HUES64 (cell line): ENCODE measurements at regions not wholly inside any gene's neighbourhood (a gene's known extent, or its start where the extent isn't known, plus 50 kb on each side); places are given as distances from the start of the nearest gene placed in this dataset.
"Not testable (repeated sequence)": the region's sequence is repeated elsewhere in the genome, so short reads cannot be mapped to it uniquely, and the experiment has no call there.

Source experiments
- H3K27ac ChIP-seq: 2 replicates; pipeline ENCODE4 v1.7.0; 2013; ENCODE audit warnings: low read depth, low read length, inconsistent platforms
- H3K27me3 ChIP-seq: 2 replicates; pipeline ENCODE4 v1.6.1; 2013; ENCODE audit warnings: mild to moderate bottlenecking, low read length; ENCODE audit not compliant: insufficient read depth
- H3K36me3 ChIP-seq: 2 replicates; pipeline ENCODE4 v1.6.1; 2013; ENCODE audit warnings: mild to moderate bottlenecking, low read length; ENCODE audit not compliant: insufficient read depth
- H3K4me1 ChIP-seq: 2 replicates; pipeline ENCODE4 v1.6.1; 2013; ENCODE audit warnings: mild to moderate bottlenecking, low read length, moderate library complexity; ENCODE audit not compliant: insufficient read depth
- H3K4me3 ChIP-seq: 2 replicates; pipeline ENCODE4 v1.5.1; 2013; ENCODE audit warnings: mild to moderate bottlenecking, low read length, moderate library complexity
- H3K9ac ChIP-seq: 2 replicates; pipeline ENCODE4 v1.6.1; 2013; ENCODE audit warnings: mild to moderate bottlenecking, low read depth, low read length
- H3K9me3 ChIP-seq: 2 replicates; pipeline ENCODE4 v1.6.1; 2013; ENCODE audit warnings: low read depth, low read length; ENCODE audit not compliant: insufficient read depth
- whole genome bisulfite sequencing: fragments of 150-250, 120-280 bp; methylation state at CpG from one replicate; pipeline ENCODE4 v1.1.7; 2013; ENCODE audit warnings: missing lambda C conversion rate; 5-methylcytosine and 5-hydroxymethylcytosine counted together

- H3K4me3 ChIP-seq: no peak overlapping the region
- no peaks in the 10 kb centered on the region for H3K27me3 ChIP-seq
- H3K9me3 ChIP-seq: no peaks in the 10 kb centered on the region
- H3K4me1 ChIP-seq: peaks cover 7% of the 10 kb centered on the region; the same call in 1 of the 2 replicates
- H3K27ac ChIP-seq: no peak overlapping the region
- WGBS: 93% methylated on average over 1 of the region's 2 CpGs
- no peaks in the 10 kb centered on the region for H3K36me3 ChIP-seq
- H3K9ac ChIP-seq: no peak overlapping the region
These were observed 93.2 kb downstream of the CDO1 start for GRCh38 chr5:115723220-115723619.

DNA sequence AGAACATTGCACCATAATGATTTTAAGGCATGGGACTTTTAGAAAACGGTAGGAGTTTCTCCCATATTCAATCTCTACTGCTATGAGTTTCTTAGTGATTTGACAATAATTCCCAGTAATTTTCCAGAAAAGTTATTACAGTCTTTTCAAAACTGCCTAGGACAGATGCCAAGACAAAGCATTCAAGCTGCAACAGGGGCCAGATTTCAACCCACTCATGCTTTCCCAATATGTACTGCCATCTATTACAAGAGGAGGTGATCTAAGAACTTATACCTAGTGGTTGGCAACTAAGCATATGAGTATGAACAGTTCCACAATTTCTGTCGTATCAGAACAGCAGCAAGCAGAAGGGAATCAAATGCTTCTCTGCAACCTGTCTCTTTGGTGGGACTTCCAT, 95.1 kb upstream of the TMED7 start:
- Histone ChIP-seq H3K4me3 (no peak overlapping the region), H3K4me1 (peaks cover 7% of the 10 kb centered on the region; the same call in 1 of the 2 replicates), H3K27me3 (no peaks in the 10 kb centered on the region), H3K36me3 (no peaks in the 10 kb centered on the region), H3K9me3 (no peaks in the 10 kb centered on the region), H3K9ac (no peak overlapping the region), H3K27ac (no peak overlapping the region)
- 87% methylated on average over 2 of the region's 2 CpGs for WGBS

DNA sequence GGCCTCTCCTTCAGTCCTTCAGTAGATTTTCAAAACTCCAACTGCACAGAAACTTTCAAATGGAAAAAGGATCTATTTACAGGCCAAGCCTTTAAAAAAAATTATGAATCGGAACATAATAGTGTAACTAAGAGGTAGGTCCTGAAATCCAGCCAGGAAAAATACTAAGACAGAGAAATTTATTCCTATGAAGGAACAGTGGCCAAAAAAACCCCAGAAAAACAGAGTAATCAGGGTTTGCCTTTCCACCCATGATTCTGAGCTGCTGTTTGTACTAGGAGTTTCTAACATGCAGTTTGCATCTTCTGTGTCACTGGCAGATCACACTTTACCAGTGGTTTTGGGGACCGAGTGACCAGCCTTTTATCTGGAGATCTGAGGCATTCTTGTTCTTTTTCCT, 93.1 kb upstream of the TMED7 start:
- no peaks in the 10 kb centered on the region for H3K36me3 ChIP-seq
- H3K4me1 ChIP-seq: peaks cover 7% of the 10 kb centered on the region; the same call in 1 of the 2 replicates
- no peaks in the 10 kb centered on the region for H3K9me3 ChIP-seq
- WGBS: 93% methylated on average over 2 of the region's 2 CpGs
- H3K9ac ChIP-seq: no peak overlapping the region
- H3K27ac ChIP-seq: no peak overlapping the region
- H3K27me3 ChIP-seq: no peaks in the 10 kb centered on the region
- H3K4me3 ChIP-seq: no peak overlapping the region

GRCh38 chr5:115713408-115713807, 87.6 kb upstream of the TMED7 start:
- Histone ChIP-seq H3K27ac (no peak overlapping the region), H3K27me3 (no peaks in the 10 kb centered on the region), H3K4me3 (no peak overlapping the region), H3K9me3 (no peaks in the 10 kb centered on the region), H3K36me3 (no peaks in the 10 kb centered on the region), H3K9ac (no peak overlapping the region), H3K4me1 (no peaks in the 10 kb centered on the region)

- 94% methylated on average over 2 of the region's 3 CpGs for WGBS
- H3K27ac ChIP-seq: no peak overlapping the region
- H3K4me1 ChIP-seq: no peaks in the 10 kb centered on the region
- no peaks in the 10 kb centered on the region for H3K27me3 ChIP-seq
- H3K9ac ChIP-seq: no peak overlapping the region
- H3K4me3 ChIP-seq: no peak overlapping the region
- no peaks in the 10 kb centered on the region for H3K36me3 ChIP-seq
- H3K9me3 ChIP-seq: no peaks in the 10 kb centered on the region
These were observed 83.7 kb upstream of the TMED7 start for GRCh38 chr5:115709585-115709984.

DNA sequence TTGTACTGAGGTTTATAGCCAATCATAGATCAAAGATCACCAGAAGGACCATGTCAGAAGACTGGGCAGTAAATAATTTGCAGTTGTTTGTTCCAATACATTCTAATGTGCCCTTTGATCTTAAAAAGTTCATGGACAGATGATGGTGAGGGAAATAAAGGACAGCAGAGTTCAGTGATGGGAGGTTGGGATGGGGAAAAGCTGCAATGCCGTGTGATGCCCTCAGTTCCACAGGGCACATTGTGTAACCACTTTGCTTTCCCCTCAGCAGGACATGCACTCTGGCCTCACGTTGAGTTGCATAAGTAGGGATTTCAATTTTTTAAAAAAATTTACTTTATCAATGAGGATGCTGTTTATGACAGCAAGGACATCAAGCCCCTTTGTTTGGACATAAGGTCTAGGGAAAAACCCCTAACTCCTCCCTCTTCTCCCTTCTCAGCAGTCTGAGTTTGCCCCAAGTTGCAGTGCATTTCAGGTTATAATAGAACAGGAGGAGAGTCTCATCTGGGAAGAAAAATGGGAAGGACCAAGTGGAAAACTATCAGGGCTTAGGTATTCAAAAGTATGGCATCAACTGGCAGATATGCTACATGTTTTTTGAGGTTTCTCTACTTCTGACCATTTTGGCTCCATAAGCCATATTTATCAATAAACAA, 83.1 kb upstream of the TMED7 start:
- H3K36me3 ChIP-seq: no peaks in the 10 kb centered on the region
- no peaks in the 10 kb centered on the region for H3K4me1 ChIP-seq
- H3K9ac ChIP-seq: no peak overlapping the region
- H3K9me3 ChIP-seq: no peaks in the 10 kb centered on the region
- 96% methylated on average over 1 of the region's 2 CpGs for WGBS
- H3K27me3 ChIP-seq: no peaks in the 10 kb centered on the region
- H3K27ac ChIP-seq: no peak overlapping the region
- H3K4me3 ChIP-seq: no peak overlapping the region

- H3K36me3 ChIP-seq: no peaks in the 10 kb centered on the region
- H3K4me1 ChIP-seq: no peaks in the 10 kb centered on the region
- no peaks in the 10 kb centered on the region for H3K9me3 ChIP-seq
- no peak overlapping the region for H3K27ac ChIP-seq
- no peak overlapping the region for H3K9ac ChIP-seq
- H3K4me3 ChIP-seq: no peak overlapping the region
- no peaks in the 10 kb centered on the region for H3K27me3 ChIP-seq
- 96% methylated on average over 2 of the region's 3 CpGs for WGBS
These were observed 77.7 kb upstream of the TMED7 start for GRCh38 chr5:115703514-115703913.

GRCh38 chr5:115702025-115702424, 76.2 kb upstream of the TMED7 start:
- Histone ChIP-seq H3K9ac (no peak overlapping the region), H3K36me3 (no peaks in the 10 kb centered on the region), H3K4me1 (no peaks in the 10 kb centered on the region), H3K27me3 (no peaks in the 10 kb centered on the region), H3K4me3 (no peak overlapping the region), H3K9me3 (no peaks in the 10 kb centered on the region), H3K27ac (no peak overlapping the region)
- WGBS: 100% methylated on average over 1 of the region's 4 CpGs

DNA sequence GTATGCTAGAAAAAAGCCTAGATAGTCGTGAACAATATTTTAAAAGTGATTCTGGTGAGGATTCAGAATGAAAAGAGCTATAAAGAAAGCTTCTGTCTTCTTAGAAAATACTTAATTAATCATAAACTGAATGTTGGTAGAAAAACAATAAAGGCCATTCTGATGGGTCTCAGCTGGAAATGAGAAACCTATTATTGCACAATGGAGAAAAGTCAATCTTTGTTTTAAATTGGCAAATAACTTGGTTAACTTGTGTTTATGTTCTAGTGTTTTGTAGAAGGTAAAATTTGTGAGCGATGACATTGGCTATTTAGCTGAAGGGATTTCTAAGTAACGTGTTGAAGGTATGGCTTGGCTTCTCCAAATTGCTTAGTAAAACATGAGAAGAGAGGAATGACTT, 74.1 kb upstream of the TMED7 start:
- Histone ChIP-seq H3K36me3 (no peaks in the 10 kb centered on the region), H3K9me3 (no peaks in the 10 kb centered on the region), H3K27me3 (no peaks in the 10 kb centered on the region), H3K9ac (no peak overlapping the region), H3K27ac (no peak overlapping the region), H3K4me1 (no peaks in the 10 kb centered on the region), H3K4me3 (no peak overlapping the region)
- WGBS: 59% methylated on average over 3 of the region's 3 CpGs

DNA sequence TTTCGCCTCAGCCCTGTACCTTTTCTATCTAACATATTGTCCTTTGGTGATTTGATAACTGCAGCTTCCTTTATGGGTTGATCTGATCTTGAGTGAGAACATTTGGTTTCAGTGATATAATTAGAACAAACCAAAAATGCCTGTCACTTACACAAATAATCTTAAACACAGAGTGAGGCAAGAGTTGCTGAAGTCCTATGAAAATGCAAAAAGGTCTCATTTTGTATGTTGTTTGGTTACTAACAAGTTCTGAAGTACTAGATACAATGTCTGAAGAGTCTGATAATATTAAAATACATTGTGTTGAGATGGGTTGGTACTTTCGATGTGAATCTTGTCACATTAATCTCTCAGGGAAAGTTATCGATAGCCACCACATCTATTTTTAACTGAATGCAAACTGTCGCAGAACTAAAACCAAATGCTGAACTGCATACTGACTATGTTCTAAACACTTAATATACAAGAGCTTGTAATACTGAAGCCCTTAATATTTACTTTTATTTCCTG, 70.4 kb upstream of the TMED7 start:
- Histone ChIP-seq H3K9me3 (no peaks in the 10 kb centered on the region), H3K36me3 (no peaks in the 10 kb centered on the region), H3K9ac (no peak overlapping the region), H3K27me3 (no peaks in the 10 kb centered on the region), H3K4me1 (no peaks in the 10 kb centered on the region), H3K4me3 (no peak overlapping the region), H3K27ac (no peak overlapping the region)
- 96% methylated on average over 4 of the region's 4 CpGs for WGBS

GRCh38 chr5:115695310-115695880, 69.6 kb upstream of the TMED7 start:
- Histone ChIP-seq H3K9me3 (no peaks in the 10 kb centered on the region), H3K4me3 (no peak overlapping the region), H3K36me3 (no peaks in the 10 kb centered on the region), H3K27ac (no peak overlapping the region), H3K27me3 (no peaks in the 10 kb centered on the region), H3K9ac (no peak overlapping the region), H3K4me1 (no peaks in the 10 kb centered on the region)
- 98% methylated on average over 4 of the region's 4 CpGs for WGBS

DNA sequence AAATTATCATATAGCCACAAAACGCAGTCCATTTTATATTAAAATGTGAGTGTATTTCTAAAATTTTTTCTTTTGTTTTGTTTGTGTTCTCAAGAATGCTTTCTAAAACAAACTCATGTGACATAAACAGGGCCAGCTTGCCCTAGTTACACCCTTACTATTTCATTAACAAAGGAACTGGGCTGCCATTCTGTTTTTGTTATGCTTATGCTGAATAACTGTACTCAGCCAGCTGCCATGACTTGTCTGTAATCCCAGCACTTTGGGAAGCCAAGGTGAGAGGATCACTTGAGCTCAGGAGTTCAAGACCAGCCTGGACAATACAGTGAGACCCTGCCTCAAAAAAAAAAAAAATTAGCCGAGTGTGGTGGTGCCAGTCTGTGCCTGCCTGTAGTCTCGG, 66.0 kb upstream of the TMED7 start:
- 87% methylated on average over 2 of the region's 3 CpGs for WGBS
- not testable (repeated sequence) for H3K4me3 ChIP-seq, H3K27ac ChIP-seq

More for the DNA sequence above, 66.0 kb upstream of the TMED7 start:
- H3K4me1 ChIP-seq, H3K9ac ChIP-seq, H3K27me3 ChIP-seq, H3K36me3 ChIP-seq, H3K9me3 ChIP-seq: not testable (repeated sequence)
